Parathyroid adenoma (tissue), 2 donors: ENCODE measurements at regions not wholly inside any gene's neighbourhood (a gene's known extent, or its start where the extent isn't known, plus 50 kb on each side); places are given as distances from the start of the nearest gene placed in this dataset.

Experiments
- H2AFZ ChIP-seq: fragments of 300-600 bp; sonication (generic); one replicate; pipeline ENCODE4 v1.7.0; 2017; ENCODE audit warnings: antibody characterized with exemption, mild to moderate bottlenecking
- H3K27ac ChIP-seq: fragments of 300-600 bp; sonication (generic); one replicate; pipeline ENCODE4 v1.7.0; 2017
- H3K27me3 ChIP-seq: fragments of 300-600 bp; sonication (generic); one replicate; pipeline ENCODE4 v1.7.0; 2017; ENCODE audit warnings: low read length; ENCODE audit not compliant: control insufficient read depth, insufficient read depth
- H3K36me3 ChIP-seq: fragments of 300-600 bp; sonication (generic); one replicate; pipeline ENCODE4 v1.7.0; 2017; ENCODE audit warnings: low read length; ENCODE audit not compliant: control insufficient read depth, insufficient read depth
- H3K4me1 ChIP-seq: fragments of 300-600 bp; sonication (generic); one replicate; pipeline ENCODE4 v1.7.0; 2017; ENCODE audit warnings: control low read depth
- H3K4me2 ChIP-seq: fragments of 300-600 bp; sonication (generic); one replicate; pipeline ENCODE4 v1.7.0; 2017; ENCODE audit warnings: low read length
- H3K4me3 ChIP-seq: fragments of 300-600 bp; sonication (generic); one replicate; pipeline ENCODE4 v1.7.0; 2017; ENCODE audit warnings: low read depth, low read length
- H3K79me2 ChIP-seq: fragments of 300-600 bp; sonication (generic); one replicate; pipeline ENCODE4 v1.7.0; 2017; ENCODE audit warnings: control low read depth
- H3K9ac ChIP-seq: fragments of 300-600 bp; sonication (generic); one replicate; pipeline ENCODE4 v1.7.0; 2017; ENCODE audit warnings: mild to moderate bottlenecking
- H3K9me3 ChIP-seq: fragments of 300-600 bp; sonication (generic); one replicate; pipeline ENCODE4 v1.7.0; 2017; ENCODE audit warnings: low read length; ENCODE audit not compliant: control insufficient read depth
- CTCF ChIP-seq: fragments of 300-600 bp; sonication (generic); IDR thresholded peaks from one replicate; pipeline ENCODE4 v1.7.0; 2017; ENCODE audit warnings: antibody characterized with exemption, mild to moderate bottlenecking
- donor health status: primary hyperparathyroidism.

GRCh38 chr2:122704109-122704563, 948.7 kb downstream of the TSN start:
- H3K27ac ChIP-seq = no peak overlapping the region
- no peaks in the 10 kb centered on the region for H3K27me3 ChIP-seq
- H3K4me1 ChIP-seq = no peaks in the 10 kb centered on the region
- no peak overlapping the region for H3K4me2 ChIP-seq
- no peaks in the 10 kb centered on the region for H3K79me2 ChIP-seq
- TF ChIP-seq CTCF = no peak
- H3K9ac ChIP-seq = no peak overlapping the region
- H2AFZ ChIP-seq = peak overlapping the region; percentile 27
- H3K9me3 ChIP-seq = no peaks in the 10 kb centered on the region
- no peak overlapping the region for H3K4me3 ChIP-seq
- H3K36me3 ChIP-seq = no peaks in the 10 kb centered on the region

GRCh38 chr2:122705746-122706145, 950.3 kb downstream of the TSN start:
- H3K4me1 ChIP-seq = no peaks in the 10 kb centered on the region
- no peaks in the 10 kb centered on the region for H3K79me2 ChIP-seq
- no peak for TF ChIP-seq CTCF
- no peak overlapping the region for H3K4me3 ChIP-seq
- no peak overlapping the region for H2AFZ ChIP-seq
- no peak overlapping the region for H3K4me2 ChIP-seq
- H3K9me3 ChIP-seq = no peaks in the 10 kb centered on the region
- no peaks in the 10 kb centered on the region for H3K27me3 ChIP-seq
- no peak overlapping the region for H3K27ac ChIP-seq
- no peak overlapping the region for H3K9ac ChIP-seq
- H3K36me3 ChIP-seq = no peaks in the 10 kb centered on the region

- no peak overlapping the region for H3K4me2 ChIP-seq
- H3K9ac ChIP-seq = no peak overlapping the region
- H2AFZ ChIP-seq = no peak overlapping the region
- no peaks in the 10 kb centered on the region for H3K79me2 ChIP-seq
- no peak overlapping the region for H3K27ac ChIP-seq
- no peak for TF ChIP-seq CTCF
- H3K4me3 ChIP-seq = no peak overlapping the region
- no peaks in the 10 kb centered on the region for H3K27me3 ChIP-seq
- H3K36me3 ChIP-seq = no peaks in the 10 kb centered on the region
- no peaks in the 10 kb centered on the region for H3K9me3 ChIP-seq
- no peaks in the 10 kb centered on the region for H3K4me1 ChIP-seq
Observed at GRCh38 chr2:122706757-122707223, 951.3 kb downstream of the TSN start.

- no peak for TF ChIP-seq CTCF
- Histone ChIP-seq H3K79me2 (no peaks in the 10 kb centered on the region), H3K4me2 (no peak overlapping the region), H3K9me3 (no peaks in the 10 kb centered on the region), H2AFZ (no peak overlapping the region), H3K27me3 (no peaks in the 10 kb centered on the region), H3K4me1 (no peaks in the 10 kb centered on the region), H3K27ac (no peak overlapping the region), H3K9ac (no peak overlapping the region), H3K4me3 (no peak overlapping the region), H3K36me3 (no peaks in the 10 kb centered on the region)
Observed at GRCh38 chr2:122707224-122707824, 951.9 kb downstream of the TSN start.

GRCh38 chr2:122710049-122710448, 954.6 kb downstream of the TSN start:
- Histone ChIP-seq H3K4me3 (no peak overlapping the region), H3K4me2 (no peak overlapping the region)
- TF ChIP-seq CTCF = no peak

More at GRCh38 chr2:122710049-122710448, 954.6 kb downstream of the TSN start:
- no peaks in the 10 kb centered on the region for H3K9me3 ChIP-seq
- no peak overlapping the region for H3K9ac ChIP-seq
- H3K36me3 ChIP-seq = no peaks in the 10 kb centered on the region
- no peaks in the 10 kb centered on the region for H3K4me1 ChIP-seq
- no peaks in the 10 kb centered on the region for H3K79me2 ChIP-seq
- H3K27me3 ChIP-seq = no peaks in the 10 kb centered on the region
- H3K27ac ChIP-seq = no peak overlapping the region
- H2AFZ ChIP-seq = no peak overlapping the region
